SW 1271 (cell line): ENCODE measurements at regions not wholly inside any gene's neighbourhood (a gene's known extent, or its start where the extent isn't known, plus 50 kb on each side); places are given as distances from the start of the nearest gene placed in this dataset.
"Not testable (repeated sequence)": the region's sequence is repeated elsewhere in the genome, so short reads cannot be mapped to it uniquely, and the experiment has no call there.

ENCODE experiments used
- DNase-seq, 2 experiments: peaks; one replicate each; lab custom pipeline; 2025; lab: John Stamatoyannopoulos, UW

- no peak for DNase-seq
These were observed 70.9 kb upstream of the NBPF4 start for GRCh38 chr1:108314815-108315214.

- DNase-seq, result peak in 1 of 2 experiments; percentile 9
These were observed 72.7 kb upstream of the NBPF4 start for GRCh38 chr1:108316545-108316944.

- DNase-seq, result no peak
These were observed 77.0 kb upstream of the NBPF4 start for GRCh38 chr1:108320849-108321248.

GRCh38 chr1:108325338-108325737 is 81.5 kb upstream of the NBPF4 start:
- DNase-seq, result not testable (repeated sequence)

GRCh38 chr1:108327534-108328466 is 83.9 kb upstream of the NBPF4 start:
- peak in 1 of 2 experiments; percentile 5 for DNase-seq

GRCh38 chr1:108345776-108346531 is 102.1 kb upstream of the NBPF4 start:
- no peak for DNase-seq

- no peak for DNase-seq
These were observed 92.3 kb upstream of the NBPF6 start for GRCh38 chr1:108357802-108358201.

- DNase-seq, result not testable (repeated sequence)
These were observed 69.9 kb upstream of the NBPF6 start for GRCh38 chr1:108380059-108380832.
